H9 (cell line): ENCODE measurements at regions not wholly inside any gene's neighbourhood (a gene's known extent, or its start where the extent isn't known, plus 50 kb on each side); places are given as distances from the start of the nearest gene placed in this dataset.

Source experiments
- DNase-seq: peaks from one replicate; pipeline ENCODE4 v3.0.0-alpha.2; 2017
- H2AFZ ChIP-seq: one replicate; pipeline ENCODE4 v1.6.1; 2013; ENCODE audit warnings: mild to moderate bottlenecking, low read length, control low read depth, moderate library complexity
- H2AK5ac ChIP-seq: 2 replicates; pipeline ENCODE4 v1.6.1; 2013; ENCODE audit warnings: low read length, control low read depth, mixed read lengths; ENCODE audit not compliant: insufficient read length
- H2BK120ac ChIP-seq: one replicate; pipeline ENCODE4 v1.6.1; 2013; ENCODE audit warnings: low read depth, mild to moderate bottlenecking, low read length, control low read depth, inconsistent platforms; ENCODE audit not compliant: poor library complexity, severe bottlenecking
- H2BK12ac ChIP-seq: 2 replicates; pipeline ENCODE4 v1.6.1; 2013; ENCODE audit warnings: low read length, control low read depth, mixed read lengths, low read depth; ENCODE audit not compliant: insufficient read length
- H2BK15ac ChIP-seq: 2 replicates; pipeline ENCODE4 v1.6.1; 2013; ENCODE audit warnings: low read depth, low read length, control low read depth
- H2BK20ac ChIP-seq: one replicate; pipeline ENCODE4 v1.6.1; 2013; ENCODE audit warnings: low read depth, mild to moderate bottlenecking, low read length, control low read depth, inconsistent platforms; ENCODE audit not compliant: poor library complexity, severe bottlenecking
- H2BK5ac ChIP-seq: 2 replicates; pipeline ENCODE4 v1.6.1; 2013; ENCODE audit warnings: low read length, control low read depth, mixed read lengths; ENCODE audit not compliant: insufficient read length
- H3K14ac ChIP-seq: 2 replicates; pipeline ENCODE4 v1.6.1; 2013; ENCODE audit warnings: low read length, control low read depth; ENCODE audit not compliant: insufficient read depth
- H3K18ac ChIP-seq: 2 replicates; pipeline ENCODE4 v1.6.1; 2013; ENCODE audit warnings: low read depth, mild to moderate bottlenecking, mixed read lengths, low read length, control low read depth; ENCODE audit not compliant: insufficient read length
- H3K23ac ChIP-seq: 2 replicates; pipeline ENCODE4 v1.6.1; 2013; ENCODE audit warnings: low read length, control low read depth, mixed read lengths, low read depth; ENCODE audit not compliant: insufficient read length
- H3K23me2 ChIP-seq: 2 replicates; pipeline ENCODE4 v1.6.1; 2013; ENCODE audit warnings: low read depth, mild to moderate bottlenecking, mixed read lengths, low read length, control low read depth; ENCODE audit not compliant: insufficient read length, poor library complexity, severe bottlenecking
- H3K27ac ChIP-seq: 2 replicates; pipeline ENCODE4 v1.5.1; 2013; ENCODE audit warnings: low read length, control low read depth, mixed read lengths, low read depth; ENCODE audit not compliant: insufficient read length
- H3K27me3 ChIP-seq: 2 replicates; pipeline ENCODE4 v1.6.1; 2013; ENCODE audit warnings: low read length, control low read depth, inconsistent platforms; ENCODE audit not compliant: insufficient read depth
- H3K4ac ChIP-seq: 2 replicates; pipeline ENCODE4 v1.6.1; 2013; ENCODE audit warnings: low read depth, mild to moderate bottlenecking, control low read depth, inconsistent platforms, low read length, moderate library complexity
- H3K4me1 ChIP-seq: 2 replicates; pipeline ENCODE4 v1.6.1; 2013; ENCODE audit warnings: low read length, control low read depth, inconsistent platforms; ENCODE audit not compliant: insufficient read depth
- H3K4me2 ChIP-seq: 2 replicates; pipeline ENCODE4 v1.6.1; 2013; ENCODE audit warnings: low read length, control low read depth, mixed read lengths; ENCODE audit not compliant: insufficient read length, insufficient read depth
- H3K56ac ChIP-seq: 2 replicates; pipeline ENCODE4 v1.6.1; 2013; ENCODE audit warnings: low read depth, mild to moderate bottlenecking, mixed read lengths, low read length, control low read depth; ENCODE audit not compliant: insufficient read length
- H3K79me1 ChIP-seq: 2 replicates; pipeline ENCODE4 v1.6.1; 2013; ENCODE audit warnings: low read depth, mild to moderate bottlenecking, moderate library complexity, low read length, control low read depth, inconsistent platforms; ENCODE audit not compliant: insufficient read depth, poor library complexity, severe bottlenecking
- H3K79me2 ChIP-seq: 2 replicates; pipeline ENCODE4 v1.6.1; 2013; ENCODE audit warnings: low read length, control low read depth, inconsistent platforms; ENCODE audit not compliant: insufficient read depth
- H3K9ac ChIP-seq: 2 replicates; pipeline ENCODE4 v1.6.1; 2013; ENCODE audit warnings: low read length, control low read depth, mixed read lengths; ENCODE audit not compliant: insufficient read length; ENCODE audit errors: extremely low read depth
- H3K9me3 ChIP-seq: one replicate; pipeline ENCODE4 v1.6.1; 2013; ENCODE audit warnings: low read depth, low read length, inconsistent platforms; ENCODE audit not compliant: control insufficient read depth
- H3T11ph ChIP-seq: one replicate; pipeline ENCODE4 v1.6.1; 2013; ENCODE audit warnings: mild to moderate bottlenecking, low read length, control low read depth, inconsistent platforms
- H4K20me1 ChIP-seq: one replicate; pipeline ENCODE4 v1.6.1; 2013; ENCODE audit not compliant: control insufficient read depth, insufficient read length, insufficient read depth
- H4K5ac ChIP-seq: 2 replicates; pipeline ENCODE4 v1.6.1; 2013; ENCODE audit warnings: low read depth, mild to moderate bottlenecking, mixed read lengths, low read length, control low read depth; ENCODE audit not compliant: insufficient read length
- H4K8ac ChIP-seq: replicated peaks from 2 replicates; pipeline ENCODE4 v1.6.1; 2013; ENCODE audit warnings: low read length, control low read depth, mixed read lengths, low read depth; ENCODE audit not compliant: insufficient read length
- H4K91ac ChIP-seq: 2 replicates; pipeline ENCODE4 v1.6.1; 2013; ENCODE audit warnings: low read depth, mild to moderate bottlenecking, moderate library complexity, mixed read lengths, low read length, control low read depth; ENCODE audit not compliant: insufficient read length
- H3K27ac Mint-ChIP-seq, 3 experiments: 2 replicates in 2 of 3; 3 replicates in 1 of 3; pipeline ENCODE4 v1.8.0; 2020 to 2021; ENCODE audit warnings: mixed read lengths in 3 of 3, mild to moderate bottlenecking in 1 of 3, moderate library complexity in 1 of 3
- H3K27me3 Mint-ChIP-seq: 2 replicates; pipeline ENCODE4 v1.8.0; 2021; ENCODE audit warnings: low read depth, mild to moderate bottlenecking, moderate library complexity, mixed read lengths
- H3K36me3 Mint-ChIP-seq, 3 experiments: 2 replicates in 2 of 3; 3 replicates in 1 of 3; pipeline ENCODE4 v1.8.0; 2020 to 2021; ENCODE audit warnings: low read depth in 3 of 3, mixed read lengths in 3 of 3; ENCODE audit not compliant: insufficient read depth in 1 of 3
- H3K4me1 Mint-ChIP-seq, 2 experiments: 2 replicates each; pipeline ENCODE4 v1.8.0; 2020; ENCODE audit warnings: mixed read lengths in 2 of 2
- H3K4me3 Mint-ChIP-seq, 2 experiments: 2 replicates in 1 of 2; 3 replicates in 1 of 2; pipeline ENCODE4 v1.8.0; 2020 to 2021; ENCODE audit warnings: mild to moderate bottlenecking in 2 of 2, mixed read lengths in 2 of 2, moderate library complexity in 1 of 2
- H3K9me3 Mint-ChIP-seq, 2 experiments: 2 replicates in 1 of 2; 3 replicates in 1 of 2; pipeline ENCODE4 v1.8.0; 2020; ENCODE audit warnings: mild to moderate bottlenecking in 2 of 2, mixed read lengths in 2 of 2, moderate library complexity in 1 of 2
- WGBS: extraction: QIAGEN DNeasy Blood & Tissue Kit; methylation state at CpG from one replicate; pipeline ENCODE4 v1.1.7; 2013; ENCODE audit warnings: missing lambda C conversion rate, low lambda C conversion rate, mixed read lengths; ENCODE audit not compliant: insufficient read length; ENCODE audit errors: extremely low coverage; 5-methylcytosine and 5-hydroxymethylcytosine counted together
- TF ChIP-seq, protein P1 (sequence below): fragments of 200-600 bp; sonication (generic); conservative IDR thresholded peaks from 3 replicates; pipeline ENCODE4 v1.8.0; 2021; ENCODE audit warnings: antibody characterized with exemption, mild to moderate bottlenecking

DNA sequence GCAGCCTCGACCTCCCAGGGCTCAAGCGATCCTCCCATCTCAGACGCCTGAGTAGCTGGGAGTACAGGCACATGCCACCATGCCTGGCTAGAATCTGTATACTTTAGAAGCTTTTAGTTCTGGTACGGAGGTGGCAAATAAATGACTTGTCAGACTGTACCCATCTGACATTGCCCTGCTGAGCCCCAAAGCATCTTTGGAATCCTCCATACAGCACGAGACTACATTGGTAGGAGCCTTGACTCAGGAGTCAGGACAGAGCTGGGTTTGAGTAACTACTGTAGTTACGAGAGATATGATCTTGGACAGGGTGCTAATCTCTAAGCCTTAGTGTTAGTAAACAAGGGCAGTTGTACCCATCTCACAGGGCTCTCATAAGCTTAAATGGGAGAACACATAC lies 67.8 kb upstream of the NPHP3 start:
- Histone ChIP-seq H3T11ph (no peak overlapping the region), H2AK5ac (no peak overlapping the region), H3K27ac (no peak overlapping the region), H2BK15ac (no peak overlapping the region), H4K20me1 (no peaks in the 10 kb centered on the region), H3K18ac (no peak overlapping the region), H3K4me1 (no peaks in the 10 kb centered on the region), H4K8ac (no peak overlapping the region), H3K14ac (no peak overlapping the region), H3K9me3 (no peaks in the 10 kb centered on the region), H2BK5ac (no peak overlapping the region), H4K91ac (no peak overlapping the region), H3K23me2 (no peaks in the 10 kb centered on the region), H3K56ac (no peak overlapping the region), H2AFZ (no peak overlapping the region), H3K4ac (no peak overlapping the region), H3K23ac (no peak overlapping the region), H2BK20ac (no peak overlapping the region), H3K9ac (no peak overlapping the region), H3K79me2 (no peaks in the 10 kb centered on the region), H3K4me2 (no peak overlapping the region), H3K79me1 (no peaks in the 10 kb centered on the region), H2BK120ac (no peak overlapping the region), H3K27me3 (no peaks in the 10 kb centered on the region), H2BK12ac (no peak overlapping the region), H4K5ac (no peak overlapping the region)
- Mint-ChIP-seq H3K9me3 (no peaks in the 10 kb centered on the region), H3K27ac (no peak overlapping the region), H3K4me1 (no peaks in the 10 kb centered on the region), H3K4me3 (no peak overlapping the region), H3K27me3 (peaks cover 5% of the 10 kb centered on the region; the same call in 1 of the 2 replicates), H3K36me3 (no peaks in the 10 kb centered on the region)
- TF ChIP-seq, protein P1, sequence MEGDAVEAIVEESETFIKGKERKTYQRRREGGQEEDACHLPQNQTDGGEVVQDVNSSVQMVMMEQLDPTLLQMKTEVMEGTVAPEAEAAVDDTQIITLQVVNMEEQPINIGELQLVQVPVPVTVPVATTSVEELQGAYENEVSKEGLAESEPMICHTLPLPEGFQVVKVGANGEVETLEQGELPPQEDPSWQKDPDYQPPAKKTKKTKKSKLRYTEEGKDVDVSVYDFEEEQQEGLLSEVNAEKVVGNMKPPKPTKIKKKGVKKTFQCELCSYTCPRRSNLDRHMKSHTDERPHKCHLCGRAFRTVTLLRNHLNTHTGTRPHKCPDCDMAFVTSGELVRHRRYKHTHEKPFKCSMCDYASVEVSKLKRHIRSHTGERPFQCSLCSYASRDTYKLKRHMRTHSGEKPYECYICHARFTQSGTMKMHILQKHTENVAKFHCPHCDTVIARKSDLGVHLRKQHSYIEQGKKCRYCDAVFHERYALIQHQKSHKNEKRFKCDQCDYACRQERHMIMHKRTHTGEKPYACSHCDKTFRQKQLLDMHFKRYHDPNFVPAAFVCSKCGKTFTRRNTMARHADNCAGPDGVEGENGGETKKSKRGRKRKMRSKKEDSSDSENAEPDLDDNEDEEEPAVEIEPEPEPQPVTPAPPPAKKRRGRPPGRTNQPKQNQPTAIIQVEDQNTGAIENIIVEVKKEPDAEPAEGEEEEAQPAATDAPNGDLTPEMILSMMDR, result no peak
- no peak for DNase-seq
- no CpG with 5 or more reads among the region's 6 CpGs for WGBS
